ENCODE measurements at regions not wholly inside any gene's neighbourhood (a gene's known extent, or its start where the extent isn't known, plus 50 kb on each side); places are given as distances from the start of the nearest gene placed in this dataset.

- intact Hi-C loops (cut with DNase I; ENCODE audit: low total_unique reads): no loop called here
- Histone ChIP-seq H3K27ac (no peak overlapping the region), H3K27me3 (no peaks in the 10 kb centered on the region), H3K4me1 (no peaks in the 10 kb centered on the region), H3K9me3 (no peaks in the 10 kb centered on the region), H3K36me3 (no peaks in the 10 kb centered on the region), H3K4me3 (no peak overlapping the region)
- no peak for DNase-seq
- TF ChIP-seq CTCF (IDR thresholded peaks at IDR 0.05) (no peak), POLR2A (IDR thresholded peaks at IDR 0.05) (no peak)
Measured at GRCh38 chr15:60259469-60259868, 138.3 kb downstream of the ANXA2 start.

- Histone ChIP-seq H3K9me3 (no peaks in the 10 kb centered on the region), H3K36me3 (no peaks in the 10 kb centered on the region), H3K27me3 (no peaks in the 10 kb centered on the region), H3K27ac (no peak overlapping the region), H3K4me3 (no peak overlapping the region), H3K4me1 (no peaks in the 10 kb centered on the region)
- TF ChIP-seq CTCF (IDR thresholded peaks at IDR 0.05) (no peak), POLR2A (IDR thresholded peaks at IDR 0.05) (no peak)
- intact Hi-C loops (cut with DNase I; ENCODE audit: low total_unique reads): no loop called here
- no peak for DNase-seq
Measured at GRCh38 chr15:60264088-60264487, 133.7 kb downstream of the ANXA2 start.

GRCh38 chr15:60264566-60264965 is 133.2 kb downstream of the ANXA2 start:
- Histone ChIP-seq H3K36me3 (no peaks in the 10 kb centered on the region), H3K9me3 (no peaks in the 10 kb centered on the region), H3K4me3 (no peak overlapping the region), H3K4me1 (no peaks in the 10 kb centered on the region), H3K27me3 (no peaks in the 10 kb centered on the region), H3K27ac (no peak overlapping the region)
- DNase-seq: no peak
- intact Hi-C loops (cut with DNase I; ENCODE audit: low total_unique reads): no loop called here
- TF ChIP-seq POLR2A (IDR thresholded peaks at IDR 0.05): no peak
- TF ChIP-seq CTCF (IDR thresholded peaks at IDR 0.05): no peak

- DNase-seq: no peak
- Histone ChIP-seq H3K36me3 (no peaks in the 10 kb centered on the region), H3K4me1 (no peaks in the 10 kb centered on the region), H3K4me3 (no peak overlapping the region), H3K27ac (no peak overlapping the region), H3K27me3 (no peaks in the 10 kb centered on the region), H3K9me3 (no peaks in the 10 kb centered on the region)
- TF ChIP-seq CTCF (IDR thresholded peaks at IDR 0.05): no peak
- no peak for TF ChIP-seq POLR2A (IDR thresholded peaks at IDR 0.05)
- intact Hi-C loops (cut with DNase I; ENCODE audit: low total_unique reads): no loop called here
Measured at GRCh38 chr15:60265057-60265456, 132.7 kb downstream of the ANXA2 start.

GRCh38 chr15:60272623-60273022 is 125.2 kb downstream of the ANXA2 start:
- no peak for DNase-seq
- no peak overlapping the region for H3K4me3 ChIP-seq
- intact Hi-C loops (cut with DNase I; ENCODE audit: low total_unique reads): no loop called here
- H3K9me3 ChIP-seq: no peaks in the 10 kb centered on the region
- H3K27ac ChIP-seq: no peak overlapping the region
- no peaks in the 10 kb centered on the region for H3K27me3 ChIP-seq
- no peaks in the 10 kb centered on the region for H3K4me1 ChIP-seq
- H3K36me3 ChIP-seq: no peaks in the 10 kb centered on the region
- TF ChIP-seq POLR2A (IDR thresholded peaks at IDR 0.05) (no peak), CTCF (IDR thresholded peaks at IDR 0.05) (no peak)

All from uterus (tissue), 3 donors.